BLaER1 treated with 17β-estradiol and CSF1 and Interleukin-3, amounts not matched to agents 10 nM and 100 nM (cell line): ENCODE measurements at regions not wholly inside any gene's neighbourhood (a gene's known extent, or its start where the extent isn't known, plus 50 kb on each side); places are given as distances from the start of the nearest gene placed in this dataset.

Source experiments
- H3K27ac ChIP-seq, 11 experiments: shearing (Covaris generic); formaldehyde crosslinking; 2 replicates each; pipeline ENCODE4 v1.8.1; 2022
- H3K27me3 ChIP-seq, 11 experiments: shearing (Covaris generic); formaldehyde crosslinking; 2 replicates each; pipeline ENCODE4 v1.8.1; 2022
- H3K36me3 ChIP-seq, 11 experiments: shearing (Covaris generic); formaldehyde crosslinking; 2 replicates each; pipeline ENCODE4 v1.8.1; 2022
- H3K4me1 ChIP-seq, 10 experiments: shearing (Covaris generic); formaldehyde crosslinking; 2 replicates each; pipeline ENCODE4 v1.8.1; 2022
- H3K4me2 ChIP-seq, 11 experiments: shearing (Covaris generic); formaldehyde crosslinking; 2 replicates each; pipeline ENCODE4 v1.8.1; 2022
- H3K4me3 ChIP-seq, 10 experiments: shearing (Covaris generic); formaldehyde crosslinking; 2 replicates each; pipeline ENCODE4 v1.8.1; 2022
- H3K9ac ChIP-seq, 11 experiments: shearing (Covaris generic); formaldehyde crosslinking; 2 replicates each; pipeline ENCODE4 v1.8.1; 2022
- H3K9me3 ChIP-seq, 11 experiments: shearing (Covaris generic); formaldehyde crosslinking; replicated peaks in 1 of 11; 2 replicates each; pipeline ENCODE4 v1.8.1; 2022
- H4K20me1 ChIP-seq, 11 experiments: shearing (Covaris generic); formaldehyde crosslinking; 2 replicates each; pipeline ENCODE4 v1.8.1; 2022
- Cebpa-rat ChIP-seq, 11 experiments: shearing (Covaris generic); IDR thresholded peaks; 2 replicates each; pipeline ENCODE4 v1.8.1; 2022

DNA sequence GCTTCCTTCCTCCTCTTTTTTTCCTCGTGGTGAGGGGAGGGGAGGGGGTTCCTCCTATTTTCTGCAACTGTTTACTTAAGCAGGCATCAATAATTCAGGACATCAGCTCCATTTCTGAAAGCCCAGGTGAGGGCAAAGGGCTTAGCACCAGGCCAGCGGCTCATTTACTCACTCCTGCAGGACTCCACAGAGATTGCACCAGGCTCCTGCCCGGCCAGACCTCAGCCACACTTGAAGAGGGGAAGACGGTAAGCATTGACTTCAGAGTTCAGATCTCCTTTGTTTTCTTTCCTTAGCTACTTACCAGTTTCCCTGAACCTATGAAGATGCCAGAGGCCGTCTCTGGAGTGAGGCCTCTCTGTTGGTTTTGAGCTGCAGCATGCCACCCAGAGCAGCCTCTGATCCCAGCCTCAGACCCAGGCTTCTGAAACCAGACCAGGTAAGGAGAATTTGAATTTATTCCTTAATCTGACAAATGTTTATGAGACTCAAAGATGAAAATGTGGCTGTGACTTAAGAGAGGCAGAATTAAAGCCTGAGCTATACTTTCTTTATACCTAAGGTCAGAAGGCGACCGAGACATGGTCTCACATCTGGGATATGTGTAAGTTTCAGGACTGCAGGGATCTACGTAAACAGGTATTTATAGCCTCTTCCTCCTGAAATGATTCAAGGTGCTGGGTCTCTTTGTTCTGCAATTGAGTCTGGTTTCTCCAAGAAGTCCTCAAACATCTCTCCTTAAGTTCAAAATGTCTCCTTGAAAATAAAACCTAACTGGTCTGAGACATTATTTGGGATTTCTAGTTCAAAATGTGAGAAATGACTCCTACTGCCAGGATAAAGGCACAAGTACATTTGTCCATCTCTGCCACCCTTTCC, 272.5 kb upstream of the RUNX1 start:
- H3K36me3 ChIP-seq: no peaks in the 10 kb centered on the region
- no peak for TF ChIP-seq Cebpa-rat (IDR thresholded peaks at IDR 0.05)
- H3K27me3 ChIP-seq: no peaks in the 10 kb centered on the region
- no peak overlapping the region for H3K9ac ChIP-seq
- H3K4me3 ChIP-seq: no peak overlapping the region
- no peak overlapping the region for H3K27ac ChIP-seq
- peaks cover 0 to 6% (median 0%) of the 10 kb centered on the region in 11 experiments; a peak in 2 of 22 replicates for H3K9me3 ChIP-seq
- H3K4me2 ChIP-seq: no peak overlapping the region
- H4K20me1 ChIP-seq: no peaks in the 10 kb centered on the region
- no peaks in the 10 kb centered on the region for H3K4me1 ChIP-seq

GRCh38 chr21:35319684-35320283, 270.7 kb upstream of the RUNX1 start:
- Histone ChIP-seq H3K4me2 (no peak overlapping the region), H3K36me3 (no peaks in the 10 kb centered on the region), H3K9ac (no peak overlapping the region), H3K27me3 (no peaks in the 10 kb centered on the region), H3K27ac (no peak overlapping the region), H4K20me1 (no peaks in the 10 kb centered on the region), H3K4me1 (no peaks in the 10 kb centered on the region), H3K4me3 (no peak overlapping the region), H3K9me3 (peaks cover 0 to 6% (median 0%) of the 10 kb centered on the region in 11 experiments; a peak in 2 of 22 replicates)
- no peak for TF ChIP-seq Cebpa-rat (IDR thresholded peaks at IDR 0.05)

- 0 out of 20 replicates have a peak, but pooled peaks cover 0 to 2% (median 0%) of the 10 kb centered on the region in 10 experiments for H3K4me1 ChIP-seq
- no peaks in the 10 kb centered on the region for H3K27me3 ChIP-seq
- H3K4me2 ChIP-seq: no peak overlapping the region
- no peak for TF ChIP-seq Cebpa-rat (IDR thresholded peaks at IDR 0.05)
- H3K27ac ChIP-seq: no peak overlapping the region
- H4K20me1 ChIP-seq: no peaks in the 10 kb centered on the region
- H3K9me3 ChIP-seq: peaks cover 0 to 6% (median 0%) of the 10 kb centered on the region in 11 experiments; a peak in 2 of 22 replicates
- no peak overlapping the region for H3K4me3 ChIP-seq
- no peak overlapping the region for H3K9ac ChIP-seq
- no peaks in the 10 kb centered on the region for H3K36me3 ChIP-seq
Observed at GRCh38 chr21:35316933-35317332, 267.8 kb upstream of the RUNX1 start.

GRCh38 chr21:35316456-35316855, 267.4 kb upstream of the RUNX1 start:
- H3K4me3 ChIP-seq: no peak overlapping the region
- H3K27ac ChIP-seq: no peak overlapping the region
- H3K36me3 ChIP-seq: no peaks in the 10 kb centered on the region
- H3K27me3 ChIP-seq: no peaks in the 10 kb centered on the region
- H3K4me1 ChIP-seq: 0 out of 20 replicates have a peak, but pooled peaks cover 0 to 4% (median 0%) of the 10 kb centered on the region in 10 experiments
- no peaks in the 10 kb centered on the region for H4K20me1 ChIP-seq
- peaks cover 0 to 6% (median 0%) of the 10 kb centered on the region in 11 experiments; a peak in 2 of 22 replicates for H3K9me3 ChIP-seq
- no peak overlapping the region; a peak in 1 of 22 replicates for H3K4me2 ChIP-seq
- TF ChIP-seq Cebpa-rat (IDR thresholded peaks at IDR 0.05): no peak
- no peak overlapping the region for H3K9ac ChIP-seq

- Histone ChIP-seq H3K4me1 (0 out of 20 replicates have a peak, but pooled peaks cover 0 to 4% (median 0%) of the 10 kb centered on the region in 10 experiments), H3K27me3 (no peaks in the 10 kb centered on the region), H3K9me3 (peaks cover 0 to 6% (median 0%) of the 10 kb centered on the region in 11 experiments; a peak in 2 of 22 replicates), H4K20me1 (no peaks in the 10 kb centered on the region), H3K36me3 (no peaks in the 10 kb centered on the region), H3K9ac (no peak overlapping the region), H3K27ac (no peak overlapping the region), H3K4me3 (no peak overlapping the region), H3K4me2 (no peak overlapping the region)
- TF ChIP-seq Cebpa-rat (IDR thresholded peaks at IDR 0.05): no peak
Observed at GRCh38 chr21:35314857-35315582, 265.9 kb upstream of the RUNX1 start.

DNA sequence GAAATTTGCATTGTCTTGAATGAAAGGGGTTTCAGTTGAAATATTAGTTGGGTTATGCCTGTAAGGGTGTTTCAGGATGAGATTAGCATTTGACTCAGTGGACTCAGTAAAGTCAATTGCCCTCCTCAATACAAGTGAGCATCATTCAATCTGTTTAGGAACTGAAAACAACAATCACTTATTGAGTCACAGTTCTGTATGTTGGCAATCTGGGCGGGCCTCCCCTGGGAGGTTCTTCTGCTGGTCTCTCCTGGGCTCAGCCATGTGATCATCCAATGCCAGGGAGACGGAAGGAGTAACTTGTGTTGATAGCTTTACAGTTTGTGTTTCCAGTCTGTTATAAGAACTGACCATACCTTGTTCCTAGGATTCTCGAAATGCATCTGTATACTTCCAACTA, 262.9 kb upstream of the RUNX1 start:
- Histone ChIP-seq H3K36me3 (no peaks in the 10 kb centered on the region), H3K9me3 (peaks cover 0 to 10% (median 6%) of the 10 kb centered on the region in 11 experiments; a peak in 8 of 22 replicates)

GRCh38 chr21:35309316-35309715, 260.2 kb upstream of the RUNX1 start:
- no peak overlapping the region for H3K4me3 ChIP-seq
- no peak overlapping the region for H3K27ac ChIP-seq
- no peak for TF ChIP-seq Cebpa-rat (IDR thresholded peaks at IDR 0.05)
- peaks cover 0 to 10% (median 6%) of the 10 kb centered on the region in 11 experiments; a peak in 8 of 22 replicates for H3K9me3 ChIP-seq
- H3K27me3 ChIP-seq: no peaks in the 10 kb centered on the region
- no peak overlapping the region for H3K4me2 ChIP-seq
- no peaks in the 10 kb centered on the region for H4K20me1 ChIP-seq
- H3K36me3 ChIP-seq: no peaks in the 10 kb centered on the region
- H3K4me1 ChIP-seq: peaks cover 3 to 14% (median 7%) of the 10 kb centered on the region in 10 experiments; a peak in 14 of 20 replicates
- no peak overlapping the region for H3K9ac ChIP-seq

More for the DNA sequence above, 262.9 kb upstream of the RUNX1 start:
- Histone ChIP-seq H3K27me3 (no peaks in the 10 kb centered on the region), H3K4me2 (0 out of 22 replicates have a peak overlapping the region, but pooled peaks of 1 of the 11 experiments have one; percentile 8), H4K20me1 (no peaks in the 10 kb centered on the region), H3K4me3 (no peak overlapping the region), H3K27ac (no peak overlapping the region), H3K9ac (no peak overlapping the region), H3K4me1 (peaks cover 0 to 4% (median 0%) of the 10 kb centered on the region in 10 experiments; a peak in 1 of 20 replicates)
- no peak for TF ChIP-seq Cebpa-rat (IDR thresholded peaks at IDR 0.05)

- peaks cover 3 to 34% (median 6%) of the 10 kb centered on the region in 10 experiments; a peak in 15 of 20 replicates for H3K4me1 ChIP-seq
- no peak for TF ChIP-seq Cebpa-rat (IDR thresholded peaks at IDR 0.05)
- H3K4me2 ChIP-seq: no peak overlapping the region
- no peaks in the 10 kb centered on the region for H3K27me3 ChIP-seq
- no peak overlapping the region for H3K4me3 ChIP-seq
- H3K9ac ChIP-seq: no peak overlapping the region
- H3K9me3 ChIP-seq: peaks cover 0 to 17% (median 2%) of the 10 kb centered on the region in 11 experiments; a peak in 10 of 22 replicates
- no peaks in the 10 kb centered on the region for H4K20me1 ChIP-seq
- no peaks in the 10 kb centered on the region for H3K36me3 ChIP-seq
- no peak overlapping the region for H3K27ac ChIP-seq
Observed at GRCh38 chr21:35303085-35303484, 254.0 kb upstream of the RUNX1 start.
